HG03439 (cell line): ENCODE measurements at regions not wholly inside any gene's neighbourhood (a gene's known extent, or its start where the extent isn't known, plus 50 kb on each side); places are given as distances from the start of the nearest gene placed in this dataset.

ENCODE experiments used
- ATAC-seq: cut with Tn5 transposase; IDR thresholded peaks from one replicate; pipeline ENCODE4 v1.9.1; 2021; ENCODE audit warnings: mild to moderate bottlenecking, moderate library complexity; ENCODE audit not compliant: unreplicated experiment

GRCh38 chr6:14063756-14064155 lies 53.8 kb upstream of the CD83 start:
- ATAC-seq = no peak

- ATAC-seq = no peak
These were observed 52.2 kb upstream of the CD83 start for GRCh38 chr6:14065350-14065749.

- ATAC-seq = peak; percentile 55
These were observed 50.7 kb upstream of the CD83 start for GRCh38 chr6:14066782-14067406.

- no peak for ATAC-seq
These were observed 49.9 kb upstream of the CD83 start for GRCh38 chr6:14067656-14068055.
